NCI-H1092 (cell line): ENCODE measurements at regions not wholly inside any gene's neighbourhood (a gene's known extent, or its start where the extent isn't known, plus 50 kb on each side); places are given as distances from the start of the nearest gene placed in this dataset.

ENCODE experiments used
- DNase-seq: peaks from one replicate; lab custom pipeline; 2025; lab: John Stamatoyannopoulos, UW

DNA sequence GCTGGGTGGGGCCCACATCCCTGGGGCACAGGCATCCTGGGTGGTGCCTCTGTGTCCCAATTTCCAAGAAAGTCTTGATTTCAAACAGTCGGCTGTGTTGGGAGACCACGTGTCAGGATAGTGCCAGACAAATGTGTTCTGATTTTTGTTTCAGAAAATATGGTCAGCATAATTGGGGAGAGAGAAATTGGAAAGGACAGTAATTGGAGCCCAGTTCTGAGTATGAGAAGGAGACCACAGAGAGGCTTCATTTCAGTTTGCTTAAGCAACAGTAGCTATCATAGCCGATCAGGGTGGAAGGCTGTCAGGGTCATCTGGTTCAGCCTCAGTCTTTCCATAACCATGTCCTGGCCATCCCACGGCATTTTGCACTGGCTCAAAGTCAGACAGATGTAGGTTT lies 220.7 kb downstream of the CDC5L start:
- no peak for DNase-seq

GRCh38 chr6:44609051-44609612 lies 221.6 kb downstream of the CDC5L start:
- no peak for DNase-seq

GRCh38 chr6:44614396-44614795 lies 226.9 kb downstream of the CDC5L start:
- DNase-seq: no peak

GRCh38 chr6:44615621-44616020 lies 228.1 kb downstream of the CDC5L start:
- no peak for DNase-seq

DNA sequence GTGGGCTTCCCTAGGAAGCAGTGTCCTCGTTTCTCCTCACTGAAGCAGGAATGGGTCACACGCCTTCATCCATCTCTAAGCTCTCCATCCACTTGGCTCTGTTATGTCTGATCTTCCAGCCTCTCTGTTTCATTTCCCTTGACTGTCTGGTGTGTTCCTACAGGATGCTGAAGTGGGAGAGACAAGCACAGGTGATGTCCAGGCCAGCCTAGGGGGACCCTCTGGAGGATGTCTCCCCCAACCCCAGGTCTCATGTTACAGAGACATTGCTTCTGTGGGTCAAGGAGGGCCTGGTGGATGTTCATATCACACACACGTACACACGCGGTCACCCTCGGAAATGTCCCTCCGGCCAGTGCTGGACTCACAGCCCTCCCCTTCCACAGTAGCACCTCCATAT lies 229.9 kb downstream of the CDC5L start:
- DNase-seq: no peak

GRCh38 chr6:44618371-44618770 lies 230.9 kb downstream of the CDC5L start:
- DNase-seq: no peak

DNA sequence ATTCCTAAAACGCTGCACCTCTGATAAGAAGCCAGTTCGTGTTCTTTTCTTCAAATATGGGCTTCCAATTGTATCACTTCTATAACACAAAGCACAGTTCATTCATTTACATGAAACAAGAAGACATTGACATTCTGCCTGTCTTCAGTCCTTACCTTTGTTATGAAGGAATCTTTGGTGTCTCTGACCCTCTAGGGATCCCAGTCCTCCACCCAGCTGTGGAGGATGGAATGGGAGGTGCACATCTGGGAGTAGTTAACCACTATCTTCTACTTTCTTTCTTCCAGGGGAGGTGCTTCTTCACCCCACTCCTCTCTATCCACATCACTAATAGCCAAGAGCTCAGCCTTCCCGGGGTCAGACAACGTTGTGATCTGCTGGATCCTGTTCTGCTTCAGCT lies 233.4 kb downstream of the CDC5L start:
- no peak for DNase-seq

GRCh38 chr6:44621846-44622245 lies 234.3 kb downstream of the CDC5L start:
- DNase-seq: no peak

DNA sequence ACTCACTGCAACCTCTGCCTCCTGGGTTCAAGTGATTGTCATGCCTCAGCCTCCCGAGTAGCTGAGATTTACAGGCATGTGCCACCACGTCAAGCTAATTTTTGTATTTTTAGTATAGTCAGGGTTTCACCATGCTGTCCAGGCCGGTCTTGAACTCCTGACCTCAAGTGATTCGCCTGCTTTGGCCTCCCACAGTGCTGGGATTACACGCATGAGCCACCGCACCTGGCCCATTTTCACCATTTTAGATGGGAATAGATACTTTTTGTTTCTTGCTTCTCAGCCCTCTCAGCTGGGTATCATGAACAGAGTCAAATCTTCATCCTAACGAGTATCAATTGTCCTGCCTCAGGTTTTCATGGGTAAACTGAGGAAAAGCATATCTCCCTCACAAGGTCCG lies 235.0 kb downstream of the CDC5L start:
- no peak for DNase-seq

- DNase-seq: no peak
These were observed 235.4 kb downstream of the CDC5L start for GRCh38 chr6:44622956-44623355.

DNA sequence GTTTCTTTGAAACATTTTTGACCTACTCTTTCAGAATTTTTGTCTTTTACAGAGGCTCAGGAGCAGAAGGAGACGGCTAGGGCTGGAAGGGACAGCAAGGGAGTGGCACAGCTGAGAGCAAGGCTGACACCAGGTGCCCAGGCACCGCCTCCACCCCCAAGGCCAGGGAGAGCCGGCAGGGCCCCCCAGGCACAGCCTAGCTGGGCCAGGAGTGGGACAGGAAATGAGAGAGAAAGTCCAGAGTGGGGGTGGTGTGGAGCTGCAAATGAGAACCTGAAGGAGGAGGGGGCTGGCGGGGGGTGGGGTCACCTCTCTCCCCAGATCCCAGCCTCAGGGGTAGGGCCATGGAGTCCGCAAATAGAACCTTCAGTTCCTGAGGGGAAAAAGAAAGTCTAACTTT lies 236.7 kb downstream of the CDC5L start:
- DNase-seq: no peak

DNA sequence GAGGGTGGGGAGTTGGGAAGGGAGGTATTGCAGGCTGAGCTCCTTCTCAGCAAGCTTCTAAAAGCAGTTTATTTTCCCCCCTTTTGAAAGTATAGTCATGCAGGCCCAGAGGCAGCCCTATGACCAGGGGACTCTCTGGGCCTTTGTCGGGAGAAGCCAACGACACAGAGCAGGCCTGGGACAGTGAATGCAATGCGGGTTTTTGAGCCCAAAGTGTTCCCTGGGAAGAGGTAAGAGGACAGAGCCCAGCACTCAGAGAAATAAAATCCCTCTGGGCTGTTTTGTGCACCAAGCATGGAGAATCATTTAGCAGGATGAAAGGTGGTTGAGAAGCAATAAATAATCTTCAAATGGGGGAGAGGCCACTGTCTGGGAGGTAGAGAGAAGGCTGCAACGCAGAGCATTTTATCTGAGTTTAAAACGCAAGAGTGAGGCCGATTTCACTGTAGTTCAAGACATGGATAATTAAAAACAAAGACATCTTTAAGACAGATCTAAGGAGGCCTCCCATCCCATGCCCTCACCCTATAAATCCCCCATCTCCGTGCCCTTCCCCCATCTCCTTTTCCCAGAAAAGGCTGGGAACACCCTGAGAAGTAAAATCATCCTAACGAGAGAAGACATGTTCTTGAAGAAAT lies 237.5 kb downstream of the CDC5L start:
- DNase-seq: no peak

- no peak for DNase-seq
These were observed 238.5 kb downstream of the CDC5L start for GRCh38 chr6:44625996-44626395.

- no peak for DNase-seq
These were observed 239.1 kb downstream of the CDC5L start for GRCh38 chr6:44626616-44627015.

DNA sequence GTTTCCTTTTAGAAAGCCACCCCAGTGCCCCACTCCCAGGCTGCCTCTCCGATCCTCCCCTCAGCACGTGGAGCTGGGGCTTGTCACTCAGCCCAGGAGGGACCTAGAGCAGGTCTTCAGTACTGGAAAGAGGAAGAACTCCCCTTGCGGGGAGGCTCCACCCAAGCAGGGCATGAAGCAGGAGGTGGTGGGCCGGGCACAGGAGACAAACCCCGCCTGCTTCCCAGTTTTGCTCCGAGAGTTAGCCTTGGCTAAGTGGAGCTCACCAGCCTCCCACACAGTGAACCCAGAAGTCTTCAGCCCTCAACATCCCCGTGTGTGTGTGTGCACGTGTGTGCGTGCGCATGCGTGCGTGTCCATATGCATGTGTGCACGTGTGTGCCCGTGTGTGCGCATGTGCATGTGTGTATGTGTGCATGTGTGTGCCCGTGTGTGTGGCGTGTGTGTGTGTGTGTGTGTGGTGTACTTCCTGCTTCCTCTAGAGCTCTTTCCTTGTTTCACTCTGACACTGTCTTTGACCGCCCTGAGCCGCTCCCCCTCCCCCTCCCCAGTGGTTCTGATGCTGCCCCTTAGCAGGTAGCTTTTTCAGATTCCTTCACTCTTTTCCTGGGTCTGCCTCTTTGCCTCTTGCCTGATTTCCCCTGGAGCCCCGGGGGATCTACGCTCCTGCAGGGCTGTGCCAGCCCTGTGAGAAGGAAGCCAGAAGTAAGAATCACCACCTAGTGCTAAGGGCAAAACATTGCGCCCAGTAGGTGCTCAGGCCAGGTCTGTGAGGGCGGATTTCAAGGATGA lies 239.8 kb downstream of the CDC5L start:
- DNase-seq: no peak

GRCh38 chr6:44627883-44628271 lies 240.4 kb downstream of the CDC5L start:
- DNase-seq: no peak

GRCh38 chr6:44628347-44628746 lies 240.8 kb downstream of the CDC5L start:
- DNase-seq: no peak

GRCh38 chr6:44629636-44630035 lies 242.1 kb downstream of the CDC5L start:
- no peak for DNase-seq

GRCh38 chr6:44630125-44631028 lies 242.9 kb downstream of the CDC5L start:
- no peak for DNase-seq

- no peak for DNase-seq
These were observed 244.5 kb downstream of the CDC5L start for GRCh38 chr6:44631968-44632367.

DNA sequence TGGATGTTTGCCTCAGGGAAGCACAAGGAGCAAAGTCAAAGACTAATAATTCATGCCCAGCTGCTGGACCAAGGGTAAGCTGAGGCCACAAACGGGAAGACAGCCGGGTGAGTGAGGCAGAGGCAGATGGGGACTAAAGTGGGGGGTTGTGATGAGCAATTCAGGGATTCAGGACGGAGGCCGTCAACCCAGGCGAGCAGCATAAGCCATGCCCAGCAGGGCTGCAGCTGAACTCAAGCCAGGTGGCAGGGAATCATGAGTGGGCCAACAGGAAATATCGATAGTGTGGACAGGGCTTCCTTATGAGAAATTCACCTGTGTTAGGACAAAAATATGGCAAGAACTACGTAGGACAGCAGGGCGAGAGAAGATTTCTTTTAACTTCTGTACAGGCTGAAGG lies 246.8 kb downstream of the CDC5L start:
- no peak for DNase-seq

DNA sequence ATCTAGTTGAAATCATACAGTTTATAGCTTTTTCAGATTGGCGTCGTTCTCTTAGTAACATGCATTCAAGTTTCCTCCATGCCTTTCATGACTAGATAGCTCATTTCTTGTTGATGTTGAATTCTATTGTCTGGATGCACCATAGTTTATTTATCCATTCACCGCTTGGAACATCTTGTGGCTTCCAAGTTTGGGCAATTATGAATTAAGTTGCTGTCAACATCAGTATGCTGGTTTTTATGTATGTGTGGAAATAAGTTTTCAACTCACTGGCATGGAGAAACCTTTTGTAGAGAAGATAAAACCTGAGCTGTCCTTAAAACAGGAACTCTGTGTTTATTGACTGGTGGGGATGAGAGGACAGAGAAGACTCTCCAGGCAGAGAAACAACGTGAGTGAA lies 248.0 kb downstream of the CDC5L start:
- DNase-seq: no peak
